ENCODE measurements at regions not wholly inside any gene's neighbourhood (a gene's known extent, or its start where the extent isn't known, plus 50 kb on each side); places are given as distances from the start of the nearest gene placed in this dataset.

GRCh38 chr6:74677463-74677862 lies 528.4 kb downstream of the COL12A1 start:
- Histone ChIP-seq H3K9ac (ENCODE audit: insufficient read depth in 1 of 2, low read depth in 2 of 2, low read length in 2 of 2) (no peak overlapping the region), H3K4me2 (ENCODE audit: insufficient read depth, low read length) (no peak overlapping the region), H2AFZ (ENCODE audit: low read depth, low read length) (no peak overlapping the region), H3K27me3 (ENCODE audit: control insufficient read depth in 2 of 2, insufficient read depth in 2 of 2, low read length in 2 of 2) (no peaks in the 10 kb centered on the region), H4K20me1 (replicated peaks; ENCODE audit: control insufficient read depth, insufficient read depth, low read length) (no peaks in the 10 kb centered on the region), H3K27ac (ENCODE audit: extremely low read depth, low read depth, low read length) (no peak overlapping the region), H3K4me1 (replicated peaks in 1 of 2; ENCODE audit: control insufficient read depth in 2 of 2, insufficient read depth in 2 of 2, low read length in 2 of 2) (no peaks in the 10 kb centered on the region), H3K9me3 (replicated peaks; ENCODE audit: control insufficient read depth, insufficient read depth, low read depth, low read length) (no peaks in the 10 kb centered on the region), H3K9me1 (ENCODE audit: control insufficient read depth, insufficient read depth, low read length) (no peaks in the 10 kb centered on the region), H3K79me2 (ENCODE audit: control insufficient read depth, insufficient read depth, low read length) (no peaks in the 10 kb centered on the region), H3K4me3 (no peak overlapping the region), H3K36me3 (ENCODE audit: control insufficient read depth, insufficient read depth, low read length) (no peaks in the 10 kb centered on the region)
- WGBS (ENCODE audit: insufficient coverage, low coverage, missing lambda C conversion rate) = 0% methylated on average over 1 of the region's 1 CpG
- DNase-seq (ENCODE audit: extremely low read depth in 1 of 4, low spot score in 3 of 4) (no peak), ATAC-seq (no peak), FAIRE-seq (no peak)
- ChIA-PET POLR2A (no interaction called here), CTCF (ENCODE audit: low intra/inter-chr PET ratio) (no interaction called here)
- BruUV-seq (replicated peaks) = no TSS peak
- intact Hi-C loops (cut with micrococcal nuclease) = no loop called here
- in situ Hi-C loops (cut with MboI) = no loop called here
- TF ChIP-seq SP1 (CRISPR knock-in tag; IDR thresholded peaks at IDR 0.05) (no peak), STAT5B (CRISPR knock-in tag; IDR thresholded peaks at IDR 0.05) (no peak), ZBTB7A (IDR thresholded peaks at IDR 0.05; ENCODE audit: borderline replicate concordance, control insufficient read depth, low read depth, low read length) (no peak), EHMT2 (IDR thresholded peaks at IDR 0.05) (no peak), ZKSCAN8 (CRISPR knock-in tag; IDR thresholded peaks at IDR 0.05) (no peak), YY1 (IDR thresholded peaks at IDR 0.05; ENCODE audit: borderline replicate concordance in 1 of 3, control insufficient read depth in 1 of 3, extremely low read depth in 1 of 3, insufficient read depth in 3 of 3, insufficient read length in 1 of 3, insufficient replicate concordance in 2 of 3, low read depth in 1 of 3, low read length in 2 of 3) (no peak), PTRF (tag; IDR thresholded peaks at IDR 0.05) (no peak), ZNF280A (IDR thresholded peaks at IDR 0.05; ENCODE audit: low read depth, partially characterized antibody) (no peak), ZNF277 (CRISPR knock-in tag; IDR thresholded peaks at IDR 0.05; ENCODE audit: borderline replicate concordance) (no peak), CBFA2T3 (IDR thresholded peaks at IDR 0.05) (no peak), GABPB2 (CRISPR knock-in tag; conservative IDR thresholded peaks at IDR 0.05) (no peak), ZNF766 (CRISPR knock-in tag; conservative IDR thresholded peaks at IDR 0.05) (no peak), RHOXF2B (CRISPR knock-in tag; conservative IDR thresholded peaks at IDR 0.05) (no peak), MAX (CRISPR knock-in tag; IDR thresholded peaks at IDR 0.05) (no peak)
- TF ChIP-seq, protein P1, sequence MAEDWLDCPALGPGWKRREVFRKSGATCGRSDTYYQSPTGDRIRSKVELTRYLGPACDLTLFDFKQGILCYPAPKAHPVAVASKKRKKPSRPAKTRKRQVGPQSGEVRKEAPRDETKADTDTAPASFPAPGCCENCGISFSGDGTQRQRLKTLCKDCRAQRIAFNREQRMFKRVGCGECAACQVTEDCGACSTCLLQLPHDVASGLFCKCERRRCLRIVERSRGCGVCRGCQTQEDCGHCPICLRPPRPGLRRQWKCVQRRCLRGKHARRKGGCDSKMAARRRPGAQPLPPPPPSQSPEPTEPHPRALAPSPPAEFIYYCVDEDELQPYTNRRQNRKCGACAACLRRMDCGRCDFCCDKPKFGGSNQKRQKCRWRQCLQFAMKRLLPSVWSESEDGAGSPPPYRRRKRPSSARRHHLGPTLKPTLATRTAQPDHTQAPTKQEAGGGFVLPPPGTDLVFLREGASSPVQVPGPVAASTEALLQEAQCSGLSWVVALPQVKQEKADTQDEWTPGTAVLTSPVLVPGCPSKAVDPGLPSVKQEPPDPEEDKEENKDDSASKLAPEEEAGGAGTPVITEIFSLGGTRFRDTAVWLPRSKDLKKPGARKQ (CRISPR knock-in tag; IDR thresholded peaks at IDR 0.05) = no peak
- TF ChIP-seq, protein P2, sequence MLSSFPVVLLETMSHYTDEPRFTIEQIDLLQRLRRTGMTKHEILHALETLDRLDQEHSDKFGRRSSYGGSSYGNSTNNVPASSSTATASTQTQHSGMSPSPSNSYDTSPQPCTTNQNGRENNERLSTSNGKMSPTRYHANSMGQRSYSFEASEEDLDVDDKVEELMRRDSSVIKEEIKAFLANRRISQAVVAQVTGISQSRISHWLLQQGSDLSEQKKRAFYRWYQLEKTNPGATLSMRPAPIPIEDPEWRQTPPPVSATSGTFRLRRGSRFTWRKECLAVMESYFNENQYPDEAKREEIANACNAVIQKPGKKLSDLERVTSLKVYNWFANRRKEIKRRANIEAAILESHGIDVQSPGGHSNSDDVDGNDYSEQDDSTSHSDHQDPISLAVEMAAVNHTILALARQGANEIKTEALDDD (IDR thresholded peaks at IDR 0.05) = no peak

Measured in K562 (cell line).